GM18505 (cell line): ENCODE measurements at regions not wholly inside any gene's neighbourhood (a gene's known extent, or its start where the extent isn't known, plus 50 kb on each side); places are given as distances from the start of the nearest gene placed in this dataset.
"Not testable (repeated sequence)": the region's sequence is repeated elsewhere in the genome, so short reads cannot be mapped to it uniquely, and the experiment has no call there.

Source experiments
- ATAC-seq: cut with Tn5 transposase; IDR thresholded peaks from one replicate; pipeline ENCODE4 v1.9.1; 2021; ENCODE audit not compliant: unreplicated experiment
- POLR2A ChIP-seq: IDR thresholded peaks from 4 replicates; pipeline ENCODE4 v1.6.1; 2011; ENCODE audit warnings: borderline replicate concordance; ENCODE audit not compliant: insufficient read depth, insufficient read length; ENCODE audit errors: extremely low read depth

DNA sequence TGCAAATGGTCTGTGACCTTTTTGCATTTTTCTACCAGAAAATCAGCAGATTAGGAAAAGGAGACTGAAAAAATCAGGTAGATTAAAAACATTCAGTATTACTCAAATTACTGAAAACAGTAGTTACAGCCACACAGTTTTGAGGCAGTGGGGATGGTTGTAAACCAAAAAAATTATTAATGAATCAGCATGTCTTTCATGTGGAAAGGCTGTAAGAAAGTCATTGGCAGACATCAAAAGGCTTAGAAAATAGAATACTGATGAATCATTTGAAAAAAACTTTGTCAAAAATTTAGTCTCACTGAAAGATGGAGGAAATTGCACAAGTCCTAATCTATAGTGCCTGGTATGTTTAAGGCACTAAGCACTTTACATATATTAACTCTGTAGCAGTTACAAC lies 133.9 kb upstream of the GCFC2 start:
- peak; percentile 69 for ATAC-seq
- no peak for TF ChIP-seq POLR2A

DNA sequence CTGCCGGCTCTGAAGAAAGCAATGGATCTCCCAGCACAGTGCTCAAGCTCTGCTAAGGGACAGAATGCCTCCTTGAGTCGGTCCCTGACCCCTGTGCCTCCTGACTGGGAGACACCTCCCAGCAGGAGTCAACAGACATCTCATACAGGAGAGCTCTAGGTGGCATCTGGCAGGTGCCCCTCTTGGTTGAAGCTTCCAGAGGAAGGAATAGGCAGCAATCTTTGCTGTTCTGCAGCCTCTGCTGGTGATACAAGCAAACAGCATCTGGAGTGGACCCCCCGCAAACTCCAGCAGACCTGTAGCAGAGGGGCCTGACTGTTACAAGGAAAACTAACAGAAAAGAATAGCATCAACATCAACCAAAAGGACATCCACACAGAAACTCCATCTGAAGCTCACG lies 123.9 kb upstream of the GCFC2 start:
- ATAC-seq = not testable (repeated sequence)

DNA sequence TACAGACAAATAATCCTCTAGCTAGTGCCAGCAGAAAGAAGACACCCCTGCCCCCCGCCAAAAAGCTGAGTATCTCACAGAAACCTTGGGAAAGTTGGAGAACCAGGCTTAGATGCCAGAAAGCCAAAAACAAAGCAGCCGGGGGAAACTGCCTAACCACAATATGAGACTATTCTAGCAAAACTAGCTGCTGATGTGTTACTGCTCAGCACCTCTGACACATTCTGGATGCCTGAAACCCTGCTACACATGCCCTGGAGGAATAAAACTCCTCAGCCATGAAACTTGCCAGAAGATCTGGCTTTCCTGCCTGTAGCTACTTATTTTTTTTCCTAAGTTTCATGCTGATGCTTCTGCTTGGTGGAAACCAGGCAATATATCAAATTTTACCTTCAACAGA lies 122.7 kb upstream of the GCFC2 start:
- no peak for ATAC-seq
- TF ChIP-seq POLR2A = no peak

DNA sequence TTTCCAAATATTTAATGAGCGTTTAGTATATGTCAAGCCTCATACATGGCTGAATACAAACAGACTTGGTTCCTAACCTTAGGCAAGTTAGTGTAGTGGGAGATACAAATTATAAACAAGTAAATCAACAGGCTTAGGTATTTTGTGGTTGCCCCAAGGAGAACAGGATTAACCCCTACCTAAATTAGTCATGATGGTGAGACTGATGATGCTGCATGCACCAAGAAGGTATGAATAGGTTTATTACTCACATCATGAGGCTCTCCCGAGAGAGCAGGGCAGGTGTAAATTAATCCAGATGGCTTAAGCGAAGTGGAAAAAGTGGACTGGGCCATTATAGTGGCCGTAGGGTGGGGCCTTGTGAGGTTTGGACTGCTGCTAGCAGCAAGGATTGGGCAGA lies 118.1 kb upstream of the GCFC2 start:
- no peak for TF ChIP-seq POLR2A
- ATAC-seq = no peak

DNA sequence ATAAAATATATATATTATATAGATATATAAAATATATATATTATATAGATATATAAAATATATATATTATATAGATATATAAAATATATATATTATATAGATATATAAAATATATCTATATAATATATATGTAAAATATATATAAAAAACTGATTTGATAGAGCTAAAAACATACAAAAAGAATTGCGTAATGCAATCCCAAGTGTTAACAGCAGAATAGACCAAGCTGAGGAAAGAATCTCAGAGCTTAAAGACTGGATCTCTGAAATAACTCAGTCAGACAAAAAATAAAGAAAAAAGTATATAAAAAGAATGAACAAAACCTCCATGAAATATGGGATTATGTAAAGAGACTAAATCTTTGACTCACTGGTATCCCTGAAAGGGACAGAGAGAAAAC lies 112.8 kb upstream of the GCFC2 start:
- ATAC-seq = not testable (repeated sequence)

DNA sequence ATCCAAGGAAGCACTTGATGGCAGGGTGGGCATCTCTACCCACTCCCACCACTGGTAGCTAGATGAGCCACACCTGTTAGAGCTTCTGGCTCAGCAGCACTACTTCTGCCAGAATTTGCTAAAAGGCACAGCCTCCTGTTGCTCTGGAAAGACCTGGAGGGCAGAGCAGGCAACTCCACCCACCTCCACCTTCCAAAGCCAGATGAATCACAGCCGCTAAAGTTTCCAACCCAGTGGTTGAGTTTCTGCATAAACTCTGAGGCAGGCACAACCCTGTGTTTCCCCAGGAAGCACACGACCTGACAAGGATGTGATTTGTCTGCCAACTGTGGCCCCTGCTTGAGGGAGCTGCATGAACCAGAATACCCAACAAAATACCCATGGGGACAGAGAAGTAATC lies 111.6 kb upstream of the GCFC2 start:
- no peak for ATAC-seq

DNA sequence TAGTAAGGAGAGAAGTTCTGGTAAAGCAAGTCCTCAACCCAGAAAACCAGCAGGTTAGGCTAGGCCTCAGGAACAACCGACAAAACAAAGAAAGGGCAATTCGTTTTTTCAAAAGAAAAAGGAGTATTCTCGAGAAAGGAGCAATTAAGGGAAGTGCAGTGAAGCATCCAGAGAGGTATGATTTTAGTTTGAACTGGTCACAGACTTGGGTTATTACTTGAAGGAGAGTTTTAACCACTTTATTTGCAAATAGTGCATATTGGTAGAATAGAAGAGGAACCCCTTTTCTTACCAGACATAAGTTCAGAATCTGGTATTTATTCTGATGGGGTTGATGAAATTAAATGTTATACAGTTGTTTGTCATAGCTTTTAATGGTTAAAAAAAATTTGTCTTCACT lies 110.0 kb upstream of the GCFC2 start:
- peak; percentile 68 for ATAC-seq
- TF ChIP-seq POLR2A = no peak

More for the DNA sequence above, 111.6 kb upstream of the GCFC2 start:
- no peak for TF ChIP-seq POLR2A

DNA sequence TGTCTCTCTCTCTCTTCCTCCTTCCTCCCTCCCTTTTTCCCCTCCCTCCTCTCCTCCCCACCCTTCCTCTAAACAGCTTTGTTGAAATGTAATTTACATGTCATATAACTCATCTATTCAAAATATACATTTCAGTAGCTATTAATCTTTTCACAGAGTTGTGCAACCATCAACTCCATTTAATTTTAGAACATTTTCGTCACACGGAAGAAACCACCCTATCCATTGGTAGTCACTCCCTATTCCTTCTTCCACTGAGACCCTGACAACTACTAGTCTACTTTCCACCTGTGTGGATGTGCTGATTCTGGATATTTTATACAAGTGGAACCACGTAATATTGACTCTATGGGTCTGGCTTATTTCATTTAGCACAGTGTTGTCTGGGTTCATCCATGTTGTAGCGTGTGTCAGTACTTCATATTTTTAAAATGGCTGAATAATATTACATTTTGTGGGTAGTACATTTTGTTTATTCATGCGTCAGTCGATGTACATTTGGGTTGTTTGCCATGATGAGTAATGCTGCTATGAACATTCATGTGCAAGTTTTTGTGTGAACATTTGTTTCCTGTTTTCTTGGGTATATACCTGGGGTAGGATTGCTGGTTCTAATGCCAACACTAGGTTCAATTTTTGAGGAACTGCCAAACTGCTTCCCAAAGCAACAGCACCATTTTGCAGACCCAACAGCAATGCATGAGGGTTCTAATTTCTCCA lies 100.1 kb upstream of the GCFC2 start:
- no peak for ATAC-seq
- TF ChIP-seq POLR2A = no peak

DNA sequence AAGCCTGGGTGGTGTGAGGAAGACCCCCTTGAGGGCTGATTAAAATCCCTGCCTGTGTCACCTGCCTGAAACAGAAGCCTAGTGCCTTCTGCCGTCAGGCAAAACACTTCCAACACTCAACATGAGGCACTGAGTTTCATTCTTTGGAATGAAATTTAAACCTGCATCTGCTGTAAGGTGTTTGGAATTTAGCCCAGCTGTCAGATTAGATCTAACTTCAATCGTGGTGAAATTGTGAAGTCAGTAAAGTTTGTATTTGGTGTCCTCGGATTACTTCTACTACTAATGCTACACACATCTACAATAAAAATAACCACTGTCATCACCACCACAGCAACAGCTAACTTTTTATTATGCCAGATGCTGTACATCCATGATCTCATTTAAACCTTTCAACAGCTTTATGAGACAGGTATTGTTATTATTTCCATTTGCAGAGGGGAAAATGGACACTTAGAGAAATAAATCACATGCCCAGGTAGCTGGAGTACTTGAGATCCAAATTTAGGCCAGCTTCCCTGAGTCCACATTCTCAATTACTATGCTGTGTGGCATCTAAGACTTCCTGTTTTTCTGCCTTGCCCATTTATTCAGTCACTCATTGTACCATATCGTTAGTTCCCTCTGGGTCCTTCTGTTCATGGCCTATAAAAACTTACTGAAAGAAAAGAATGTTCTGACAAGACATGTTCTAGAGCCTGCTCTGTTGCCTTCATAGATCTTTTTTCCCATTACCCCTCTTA lies 98.2 kb upstream of the GCFC2 start:
- TF ChIP-seq POLR2A = no peak
- no peak for ATAC-seq

DNA sequence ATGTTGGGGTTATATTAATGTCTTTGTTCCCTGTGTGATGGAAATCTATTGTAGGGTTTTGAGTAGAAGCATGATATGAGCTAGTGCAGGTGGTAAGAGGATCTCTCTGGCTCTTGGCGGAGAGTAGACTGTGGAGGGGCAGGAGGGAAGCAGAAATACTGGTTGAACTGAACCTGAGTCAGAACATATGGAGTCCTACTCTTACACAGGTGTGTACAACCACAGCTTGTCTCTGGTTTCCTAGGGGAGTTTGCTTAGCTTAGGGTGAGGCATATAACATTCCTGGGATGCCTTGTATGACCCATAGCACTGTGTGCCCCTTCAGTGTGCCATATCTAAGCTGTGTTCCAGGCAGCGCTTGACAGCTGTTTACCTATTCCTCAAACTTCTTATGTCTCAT lies 97.3 kb upstream of the GCFC2 start:
- no peak for TF ChIP-seq POLR2A
- no peak for ATAC-seq

DNA sequence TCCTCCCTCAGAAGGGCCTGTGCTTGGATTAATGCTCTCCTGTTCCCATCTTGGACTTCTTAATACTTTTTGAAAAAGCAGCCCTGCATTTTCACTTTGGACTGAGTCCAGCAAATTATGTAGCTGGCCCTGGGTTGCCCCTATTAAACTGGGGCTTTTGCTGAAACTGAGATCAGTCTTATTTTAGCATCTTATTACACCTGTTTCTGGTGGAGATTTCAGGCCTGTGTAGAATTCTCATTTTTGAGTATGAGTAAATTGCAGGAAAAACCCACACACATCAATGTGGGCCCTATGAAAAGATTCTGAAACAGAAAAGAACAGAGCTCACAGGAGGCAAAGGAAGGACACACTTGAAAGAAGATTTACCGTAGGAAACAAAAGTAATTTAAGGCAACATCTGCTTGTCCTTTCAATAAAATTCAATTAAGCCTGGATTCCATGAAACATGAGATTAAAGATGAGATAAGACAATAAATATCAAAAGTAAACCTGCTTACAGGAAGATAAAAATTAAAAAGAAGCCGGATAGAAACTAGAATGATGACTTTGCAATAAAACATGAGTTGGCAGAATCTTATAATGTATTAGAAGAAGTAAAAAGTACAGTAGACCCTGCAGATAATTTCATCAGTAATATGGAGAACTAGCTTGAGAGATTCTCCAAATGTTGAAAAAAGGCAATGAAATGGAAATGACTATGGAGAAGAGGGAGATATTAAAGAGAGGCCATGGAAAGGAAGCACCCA lies 90.7 kb upstream of the GCFC2 start:
- no peak for TF ChIP-seq POLR2A
- ATAC-seq = peak; percentile 43

DNA sequence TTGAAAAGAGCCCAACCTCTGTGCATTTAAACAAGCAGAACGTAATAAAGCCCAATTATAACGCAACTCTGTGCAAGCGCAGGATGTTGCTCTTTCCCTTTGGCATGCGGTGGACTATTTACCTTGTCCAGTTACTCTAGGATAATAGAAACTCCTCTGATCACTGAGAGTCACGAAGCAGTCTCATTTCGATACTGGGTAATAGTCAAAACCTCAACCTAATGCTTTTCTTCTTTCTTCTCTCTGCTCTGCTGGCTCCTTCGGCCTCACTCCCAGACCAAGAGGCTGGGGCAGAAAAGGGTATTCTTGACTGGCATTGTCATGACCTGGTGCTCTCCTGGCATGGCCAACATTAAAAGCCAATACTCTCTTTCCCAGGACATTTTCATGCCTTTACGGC lies 89.7 kb upstream of the GCFC2 start:
- no peak for TF ChIP-seq POLR2A
- ATAC-seq = peak; percentile 60

DNA sequence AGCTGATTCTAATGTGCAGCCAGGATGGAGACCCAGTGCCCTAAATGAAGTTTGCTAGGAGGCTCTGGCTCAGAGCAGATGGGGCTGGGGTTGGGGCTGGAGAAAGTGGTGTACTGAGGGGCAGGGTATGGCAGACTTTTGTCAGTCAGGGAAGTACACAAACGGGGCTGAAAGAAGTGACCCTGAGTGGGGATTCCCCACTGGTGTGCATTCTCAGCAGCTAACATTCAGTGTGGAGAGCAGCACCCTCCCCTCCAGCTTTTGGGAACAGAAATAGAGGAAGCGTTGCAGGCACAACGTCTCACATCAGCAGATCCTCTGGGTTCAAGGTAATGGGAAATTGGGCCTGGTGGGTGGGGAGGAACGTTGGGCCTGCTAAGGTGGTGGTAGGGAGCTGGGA lies 89.1 kb upstream of the GCFC2 start:
- peak; percentile 40 for ATAC-seq

DNA sequence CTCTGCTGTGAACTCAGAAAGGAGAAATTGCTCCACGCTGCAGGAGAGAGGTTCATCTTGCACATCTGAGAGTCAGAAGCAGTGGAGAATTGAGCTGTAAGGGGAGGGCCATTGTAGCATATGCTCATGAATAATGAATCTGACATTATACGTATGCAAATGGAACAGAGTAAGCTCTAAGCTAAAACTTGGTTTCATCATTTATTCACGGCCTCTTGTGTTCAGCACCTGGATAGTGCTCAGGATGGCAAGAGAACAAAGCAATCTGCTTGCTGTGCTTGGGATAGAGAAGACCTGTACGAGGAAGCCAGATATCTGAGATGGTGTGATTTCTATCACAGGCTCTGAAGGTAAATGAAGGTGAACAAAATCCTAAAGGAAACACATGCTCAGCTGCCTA lies 87.9 kb upstream of the GCFC2 start:
- no peak for TF ChIP-seq POLR2A
- ATAC-seq = no peak

More for the DNA sequence above, 89.1 kb upstream of the GCFC2 start:
- no peak for TF ChIP-seq POLR2A
